HEK293T (cell line): ENCODE measurements at regions not wholly inside any gene's neighbourhood (a gene's known extent, or its start where the extent isn't known, plus 50 kb on each side); places are given as distances from the start of the nearest gene placed in this dataset.

ENCODE experiments used
- ARNT ChIP-seq: fragments of 450-650 bp; IDR thresholded peaks from 2 replicates; pipeline ENCODE4 v1.6.1; 2017; ENCODE audit warnings: mild to moderate bottlenecking
- FOXM1 ChIP-seq: fragments of 450-650 bp; IDR thresholded peaks from 2 replicates; pipeline ENCODE4 v1.6.1; 2017; ENCODE audit warnings: mild to moderate bottlenecking, borderline replicate concordance
- HDGF ChIP-seq: fragments of 450-650 bp; IDR thresholded peaks from 2 replicates; pipeline ENCODE4 v1.6.1; 2017; ENCODE audit warnings: antibody characterized with exemption, borderline replicate concordance
- L3MBTL2 ChIP-seq: fragments of 450-650 bp; conservative IDR thresholded peaks from 2 replicates; pipeline ENCODE4 v1.6.1; 2016; ENCODE audit warnings: mild to moderate bottlenecking
- ZNF384 ChIP-seq: fragments of 450-650 bp; IDR thresholded peaks from 2 replicates; pipeline ENCODE4 v1.6.1; 2016

GRCh38 chr2:103295591-103295990, 533.8 kb downstream of the TMEM182 start:
- TF ChIP-seq HDGF (no peak), ARNT (no peak), ZNF384 (no peak), L3MBTL2 (no peak), FOXM1 (no peak)
